H1 (cell line): ENCODE measurements at regions not wholly inside any gene's neighbourhood (a gene's known extent, or its start where the extent isn't known, plus 50 kb on each side); places are given as distances from the start of the nearest gene placed in this dataset.

Source experiments
- CHD2 ChIP-seq: IDR thresholded peaks from 2 replicates; pipeline ENCODE4 v1.6.1; 2012; ENCODE audit warnings: low read length, improper control_type of control experiment
- TF ChIP-seq, protein P1 (sequence below): fragments of 300-600 bp; sonication (generic); IDR thresholded peaks from 2 replicates; pipeline ENCODE4 v1.7.1; 2012; ENCODE audit warnings: low read length, moderate library complexity, mild to moderate bottlenecking, inconsistent platforms; ENCODE audit not compliant: insufficient replicate concordance
- TF ChIP-seq, protein P2 (sequence below): IDR thresholded peaks from 2 replicates; pipeline ENCODE4 v1.6.1; 2012; ENCODE audit warnings: inconsistent platforms

DNA sequence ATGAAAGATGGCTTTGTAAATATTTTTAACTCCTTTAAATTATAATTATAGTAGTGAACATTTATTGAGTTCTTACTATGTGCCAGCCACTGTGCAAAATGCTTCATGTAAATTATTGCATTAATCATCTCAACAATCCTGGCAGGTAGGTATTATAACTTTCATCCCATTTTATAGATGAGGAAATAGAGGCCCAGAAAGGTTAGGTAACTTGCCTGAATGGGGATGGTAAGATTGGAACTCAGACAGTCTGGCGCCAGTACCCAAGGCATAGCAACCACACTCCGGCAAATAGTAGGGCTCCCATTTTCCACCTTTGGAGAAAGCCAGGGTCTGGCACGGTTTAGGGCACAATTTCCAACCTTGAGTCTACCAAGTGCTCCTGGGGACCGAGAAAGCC lies 129.8 kb downstream of the VEGFA start (continued):
- TF ChIP-seq, protein P1, sequence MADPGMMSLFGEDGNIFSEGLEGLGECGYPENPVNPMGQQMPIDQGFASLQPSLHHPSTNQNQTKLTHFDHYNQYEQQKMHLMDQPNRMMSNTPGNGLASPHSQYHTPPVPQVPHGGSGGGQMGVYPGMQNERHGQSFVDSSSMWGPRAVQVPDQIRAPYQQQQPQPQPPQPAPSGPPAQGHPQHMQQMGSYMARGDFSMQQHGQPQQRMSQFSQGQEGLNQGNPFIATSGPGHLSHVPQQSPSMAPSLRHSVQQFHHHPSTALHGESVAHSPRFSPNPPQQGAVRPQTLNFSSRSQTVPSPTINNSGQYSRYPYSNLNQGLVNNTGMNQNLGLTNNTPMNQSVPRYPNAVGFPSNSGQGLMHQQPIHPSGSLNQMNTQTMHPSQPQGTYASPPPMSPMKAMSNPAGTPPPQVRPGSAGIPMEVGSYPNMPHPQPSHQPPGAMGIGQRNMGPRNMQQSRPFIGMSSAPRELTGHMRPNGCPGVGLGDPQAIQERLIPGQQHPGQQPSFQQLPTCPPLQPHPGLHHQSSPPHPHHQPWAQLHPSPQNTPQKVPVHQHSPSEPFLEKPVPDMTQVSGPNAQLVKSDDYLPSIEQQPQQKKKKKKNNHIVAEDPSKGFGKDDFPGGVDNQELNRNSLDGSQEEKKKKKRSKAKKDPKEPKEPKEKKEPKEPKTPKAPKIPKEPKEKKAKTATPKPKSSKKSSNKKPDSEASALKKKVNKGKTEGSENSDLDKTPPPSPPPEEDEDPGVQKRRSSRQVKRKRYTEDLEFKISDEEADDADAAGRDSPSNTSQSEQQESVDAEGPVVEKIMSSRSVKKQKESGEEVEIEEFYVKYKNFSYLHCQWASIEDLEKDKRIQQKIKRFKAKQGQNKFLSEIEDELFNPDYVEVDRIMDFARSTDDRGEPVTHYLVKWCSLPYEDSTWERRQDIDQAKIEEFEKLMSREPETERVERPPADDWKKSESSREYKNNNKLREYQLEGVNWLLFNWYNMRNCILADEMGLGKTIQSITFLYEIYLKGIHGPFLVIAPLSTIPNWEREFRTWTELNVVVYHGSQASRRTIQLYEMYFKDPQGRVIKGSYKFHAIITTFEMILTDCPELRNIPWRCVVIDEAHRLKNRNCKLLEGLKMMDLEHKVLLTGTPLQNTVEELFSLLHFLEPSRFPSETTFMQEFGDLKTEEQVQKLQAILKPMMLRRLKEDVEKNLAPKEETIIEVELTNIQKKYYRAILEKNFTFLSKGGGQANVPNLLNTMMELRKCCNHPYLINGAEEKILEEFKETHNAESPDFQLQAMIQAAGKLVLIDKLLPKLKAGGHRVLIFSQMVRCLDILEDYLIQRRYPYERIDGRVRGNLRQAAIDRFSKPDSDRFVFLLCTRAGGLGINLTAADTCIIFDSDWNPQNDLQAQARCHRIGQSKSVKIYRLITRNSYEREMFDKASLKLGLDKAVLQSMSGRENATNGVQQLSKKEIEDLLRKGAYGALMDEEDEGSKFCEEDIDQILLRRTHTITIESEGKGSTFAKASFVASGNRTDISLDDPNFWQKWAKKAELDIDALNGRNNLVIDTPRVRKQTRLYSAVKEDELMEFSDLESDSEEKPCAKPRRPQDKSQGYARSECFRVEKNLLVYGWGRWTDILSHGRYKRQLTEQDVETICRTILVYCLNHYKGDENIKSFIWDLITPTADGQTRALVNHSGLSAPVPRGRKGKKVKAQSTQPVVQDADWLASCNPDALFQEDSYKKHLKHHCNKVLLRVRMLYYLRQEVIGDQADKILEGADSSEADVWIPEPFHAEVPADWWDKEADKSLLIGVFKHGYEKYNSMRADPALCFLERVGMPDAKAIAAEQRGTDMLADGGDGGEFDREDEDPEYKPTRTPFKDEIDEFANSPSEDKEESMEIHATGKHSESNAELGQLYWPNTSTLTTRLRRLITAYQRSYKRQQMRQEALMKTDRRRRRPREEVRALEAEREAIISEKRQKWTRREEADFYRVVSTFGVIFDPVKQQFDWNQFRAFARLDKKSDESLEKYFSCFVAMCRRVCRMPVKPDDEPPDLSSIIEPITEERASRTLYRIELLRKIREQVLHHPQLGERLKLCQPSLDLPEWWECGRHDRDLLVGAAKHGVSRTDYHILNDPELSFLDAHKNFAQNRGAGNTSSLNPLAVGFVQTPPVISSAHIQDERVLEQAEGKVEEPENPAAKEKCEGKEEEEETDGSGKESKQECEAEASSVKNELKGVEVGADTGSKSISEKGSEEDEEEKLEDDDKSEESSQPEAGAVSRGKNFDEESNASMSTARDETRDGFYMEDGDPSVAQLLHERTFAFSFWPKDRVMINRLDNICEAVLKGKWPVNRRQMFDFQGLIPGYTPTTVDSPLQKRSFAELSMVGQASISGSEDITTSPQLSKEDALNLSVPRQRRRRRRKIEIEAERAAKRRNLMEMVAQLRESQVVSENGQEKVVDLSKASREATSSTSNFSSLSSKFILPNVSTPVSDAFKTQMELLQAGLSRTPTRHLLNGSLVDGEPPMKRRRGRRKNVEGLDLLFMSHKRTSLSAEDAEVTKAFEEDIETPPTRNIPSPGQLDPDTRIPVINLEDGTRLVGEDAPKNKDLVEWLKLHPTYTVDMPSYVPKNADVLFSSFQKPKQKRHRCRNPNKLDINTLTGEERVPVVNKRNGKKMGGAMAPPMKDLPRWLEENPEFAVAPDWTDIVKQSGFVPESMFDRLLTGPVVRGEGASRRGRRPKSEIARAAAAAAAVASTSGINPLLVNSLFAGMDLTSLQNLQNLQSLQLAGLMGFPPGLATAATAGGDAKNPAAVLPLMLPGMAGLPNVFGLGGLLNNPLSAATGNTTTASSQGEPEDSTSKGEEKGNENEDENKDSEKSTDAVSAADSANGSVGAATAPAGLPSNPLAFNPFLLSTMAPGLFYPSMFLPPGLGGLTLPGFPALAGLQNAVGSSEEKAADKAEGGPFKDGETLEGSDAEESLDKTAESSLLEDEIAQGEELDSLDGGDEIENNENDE: no peak
- no peak for TF ChIP-seq CHD2
- TF ChIP-seq, protein P2, sequence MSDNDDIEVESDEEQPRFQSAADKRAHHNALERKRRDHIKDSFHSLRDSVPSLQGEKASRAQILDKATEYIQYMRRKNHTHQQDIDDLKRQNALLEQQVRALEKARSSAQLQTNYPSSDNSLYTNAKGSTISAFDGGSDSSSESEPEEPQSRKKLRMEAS: no peak
